ENCODE measurements at regions not wholly inside any gene's neighbourhood (a gene's known extent, or its start where the extent isn't known, plus 50 kb on each side); places are given as distances from the start of the nearest gene placed in this dataset.
A peak's percentile ranks its signal among the peaks of the same experiment; 100 is the strongest.

DNA sequence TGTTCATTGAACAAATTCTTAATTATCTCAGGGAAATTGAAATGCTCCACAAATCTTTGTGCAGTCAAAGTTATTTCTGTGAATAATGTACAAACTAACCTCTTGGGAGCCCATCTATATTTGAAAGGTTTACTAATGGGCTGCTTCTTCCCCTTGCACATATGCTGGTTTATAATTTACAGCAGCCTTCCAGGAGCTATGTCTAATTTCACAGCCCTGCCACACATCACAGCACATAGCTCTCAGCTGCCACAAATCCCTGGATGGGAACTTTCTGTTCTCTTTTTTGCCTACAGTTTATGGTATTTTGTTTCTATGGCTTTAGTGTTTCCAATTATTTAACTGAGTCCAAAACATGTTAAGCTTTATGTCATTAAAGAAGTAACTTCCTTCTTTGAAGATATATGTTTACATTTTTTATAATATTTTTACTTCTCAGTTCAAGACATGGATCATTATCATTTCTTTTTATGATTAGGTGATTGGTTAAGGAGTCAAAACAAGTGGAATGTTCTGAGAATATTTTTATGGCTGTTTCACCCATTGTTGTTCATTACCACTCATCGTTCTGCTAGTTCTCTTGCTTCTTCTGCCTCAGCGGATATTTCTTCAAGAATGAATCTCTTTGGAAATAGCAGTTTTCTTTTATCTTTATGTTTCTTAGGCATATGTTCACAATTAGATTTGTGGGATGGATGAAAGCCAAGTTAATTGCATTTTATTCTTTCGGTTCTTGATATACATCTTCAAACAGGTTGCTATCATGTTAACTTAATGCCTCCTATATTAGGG is 475.6 kb upstream of the MIS18BP1 start:
- Histone ChIP-seq H3K27me3 (ENCODE audit: insufficient read depth, low read length) (peaks cover 44% of the 10 kb centered on the region), H3K4me1 (ENCODE audit: control insufficient read depth, insufficient read depth, low read length, unreplicated experiment) (no peaks in the 10 kb centered on the region), H3K4me3 (ENCODE audit: low read depth, low read length) (no peak overlapping the region), H3K79me2 (ENCODE audit: control insufficient read depth, insufficient read depth, low read length, unreplicated experiment) (no peaks in the 10 kb centered on the region), H3K36me3 (ENCODE audit: insufficient read depth, low read length) (no peaks in the 10 kb centered on the region), H3K27ac (ENCODE audit: low read depth, low read length) (no peak overlapping the region), H2AFZ (ENCODE audit: low read length, unreplicated experiment) (no peak overlapping the region)

DNA sequence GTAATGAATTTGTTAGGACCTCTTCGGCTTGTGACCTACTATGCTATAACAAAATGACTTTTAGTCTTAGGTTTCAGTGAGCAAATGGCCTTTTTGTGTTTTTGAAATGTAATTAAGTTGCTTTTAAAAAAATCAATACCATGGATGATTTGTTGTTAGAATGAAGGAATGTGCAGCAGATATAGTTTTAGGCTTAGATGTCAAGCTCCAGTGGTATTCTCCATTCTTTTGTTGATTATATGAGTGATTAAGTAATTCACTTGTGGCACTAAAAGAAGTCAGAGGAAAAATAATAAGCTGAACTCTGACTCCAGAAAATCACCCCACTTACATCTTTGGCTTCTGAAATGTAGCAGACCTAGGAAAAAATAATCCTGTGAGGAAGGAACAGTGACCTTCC is 474.1 kb upstream of the MIS18BP1 start:
- Histone ChIP-seq H3K27me3 (ENCODE audit: insufficient read depth, low read length) (peaks cover 44% of the 10 kb centered on the region), H3K4me1 (ENCODE audit: control insufficient read depth, insufficient read depth, low read length, unreplicated experiment) (no peaks in the 10 kb centered on the region), H3K4me3 (ENCODE audit: low read depth, low read length) (no peak overlapping the region), H3K79me2 (ENCODE audit: control insufficient read depth, insufficient read depth, low read length, unreplicated experiment) (no peaks in the 10 kb centered on the region), H3K27ac (ENCODE audit: low read depth, low read length) (no peak overlapping the region), H2AFZ (ENCODE audit: low read length, unreplicated experiment) (no peak overlapping the region), H3K36me3 (ENCODE audit: insufficient read depth, low read length) (no peaks in the 10 kb centered on the region)

DNA sequence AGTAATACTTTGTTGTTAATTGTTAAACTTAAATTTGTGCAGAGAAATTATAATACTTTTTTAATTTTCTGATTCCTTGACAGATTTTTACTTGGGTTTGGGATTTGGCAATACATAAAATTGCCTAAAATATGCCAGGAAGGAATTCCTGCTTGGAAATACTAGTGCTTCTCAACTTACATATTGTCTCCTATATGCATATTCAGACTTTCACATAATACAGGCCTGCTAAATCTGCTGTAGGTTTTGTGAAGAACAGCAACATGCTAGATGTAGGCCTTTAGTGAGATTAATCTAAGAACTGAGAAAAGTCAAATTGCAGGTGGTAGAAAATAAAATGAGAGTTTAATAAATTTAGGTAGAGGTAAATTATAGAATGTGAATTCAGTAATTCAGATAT is 468.5 kb upstream of the MIS18BP1 start:
- no peak overlapping the region for H3K27ac ChIP-seq (ENCODE audit: low read depth, low read length)
- H3K27me3 ChIP-seq (ENCODE audit: insufficient read depth, low read length) = no peaks in the 10 kb centered on the region
- H3K36me3 ChIP-seq (ENCODE audit: insufficient read depth, low read length) = no peaks in the 10 kb centered on the region

DNA sequence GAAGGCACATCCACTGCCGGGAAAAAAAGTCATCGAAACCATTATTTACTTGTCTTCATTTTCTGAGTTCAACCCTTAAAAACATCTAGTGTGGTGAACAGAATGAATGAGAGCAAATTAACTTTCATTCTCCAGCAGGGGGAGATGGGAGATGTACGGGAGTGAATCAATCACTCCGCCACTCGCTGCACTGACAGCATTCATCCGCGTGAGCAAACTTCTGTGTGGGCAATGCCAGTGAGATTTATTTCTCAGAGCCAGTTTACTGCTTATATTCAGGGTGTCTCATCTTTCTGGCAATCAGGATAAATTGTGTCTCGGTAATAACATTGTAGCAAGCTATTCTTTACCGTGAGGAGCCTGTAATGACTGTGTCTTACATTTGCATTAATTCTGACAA is 463.6 kb upstream of the MIS18BP1 start:
- Histone ChIP-seq H3K4me3 (ENCODE audit: low read depth, low read length) (no peak overlapping the region), H3K27ac (ENCODE audit: low read depth, low read length) (no peak overlapping the region), H3K4me1 (ENCODE audit: control insufficient read depth, insufficient read depth, low read length, unreplicated experiment) (peaks cover 7% of the 10 kb centered on the region), H2AFZ (ENCODE audit: low read length, unreplicated experiment) (no peak overlapping the region), H3K36me3 (ENCODE audit: insufficient read depth, low read length) (no peaks in the 10 kb centered on the region), H3K27me3 (ENCODE audit: insufficient read depth, low read length) (no peaks in the 10 kb centered on the region), H3K79me2 (ENCODE audit: control insufficient read depth, insufficient read depth, low read length, unreplicated experiment) (no peaks in the 10 kb centered on the region)

More for the DNA sequence above, 468.5 kb upstream of the MIS18BP1 start:
- Histone ChIP-seq H3K4me3 (ENCODE audit: low read depth, low read length) (no peak overlapping the region), H3K4me1 (ENCODE audit: control insufficient read depth, insufficient read depth, low read length, unreplicated experiment) (no peaks in the 10 kb centered on the region), H3K79me2 (ENCODE audit: control insufficient read depth, insufficient read depth, low read length, unreplicated experiment) (no peaks in the 10 kb centered on the region), H2AFZ (ENCODE audit: low read length, unreplicated experiment) (no peak overlapping the region)

DNA sequence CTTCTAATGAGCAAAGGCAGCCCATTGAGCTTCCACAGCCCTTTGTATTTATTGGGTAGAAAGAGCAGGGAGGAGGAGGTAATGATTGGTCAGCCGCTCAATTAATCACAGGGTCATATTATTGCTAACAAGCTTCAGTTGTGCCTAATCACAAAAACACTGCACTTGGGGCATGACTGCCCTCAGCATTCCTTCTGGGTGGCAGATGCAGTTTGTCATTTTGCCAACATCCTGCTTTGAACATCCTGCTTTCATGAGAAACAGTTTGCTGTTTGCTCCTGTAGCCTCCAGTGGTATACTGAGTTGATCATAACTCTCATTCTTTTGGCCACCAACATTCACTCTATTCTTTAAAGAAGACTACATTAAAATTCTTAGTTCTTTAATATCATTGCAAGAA is 462.9 kb upstream of the MIS18BP1 start:
- Histone ChIP-seq H3K4me3 (ENCODE audit: low read depth, low read length) (no peak overlapping the region), H3K4me1 (ENCODE audit: control insufficient read depth, insufficient read depth, low read length, unreplicated experiment) (peaks cover 7% of the 10 kb centered on the region), H3K79me2 (ENCODE audit: control insufficient read depth, insufficient read depth, low read length, unreplicated experiment) (no peaks in the 10 kb centered on the region), H2AFZ (ENCODE audit: low read length, unreplicated experiment) (no peak overlapping the region), H3K27ac (ENCODE audit: low read depth, low read length) (no peak overlapping the region), H3K27me3 (ENCODE audit: insufficient read depth, low read length) (no peaks in the 10 kb centered on the region), H3K36me3 (ENCODE audit: insufficient read depth, low read length) (no peaks in the 10 kb centered on the region)

DNA sequence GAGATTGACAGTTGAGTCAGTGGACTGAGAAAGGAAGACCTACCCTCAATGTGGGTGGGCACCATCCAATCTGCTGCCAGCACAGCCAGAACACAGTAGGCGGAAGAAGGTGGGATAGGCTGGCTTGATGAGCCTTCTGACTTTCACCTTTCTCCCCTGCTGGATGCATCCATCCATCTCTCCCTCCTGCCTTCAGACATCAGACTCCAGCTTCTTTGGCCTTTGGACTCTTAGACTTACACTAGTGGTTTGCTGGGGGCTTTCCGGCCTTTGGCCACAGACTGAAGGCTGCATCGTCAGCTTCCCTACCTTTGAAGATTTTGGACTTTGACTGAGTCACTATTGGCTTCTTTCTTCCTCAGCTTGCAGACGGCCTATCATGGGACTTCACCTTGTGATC is 456.5 kb upstream of the MIS18BP1 start:
- Histone ChIP-seq H3K36me3 (ENCODE audit: insufficient read depth, low read length) (no peaks in the 10 kb centered on the region), H3K4me1 (ENCODE audit: control insufficient read depth, insufficient read depth, low read length, unreplicated experiment) (no peaks in the 10 kb centered on the region)

DNA sequence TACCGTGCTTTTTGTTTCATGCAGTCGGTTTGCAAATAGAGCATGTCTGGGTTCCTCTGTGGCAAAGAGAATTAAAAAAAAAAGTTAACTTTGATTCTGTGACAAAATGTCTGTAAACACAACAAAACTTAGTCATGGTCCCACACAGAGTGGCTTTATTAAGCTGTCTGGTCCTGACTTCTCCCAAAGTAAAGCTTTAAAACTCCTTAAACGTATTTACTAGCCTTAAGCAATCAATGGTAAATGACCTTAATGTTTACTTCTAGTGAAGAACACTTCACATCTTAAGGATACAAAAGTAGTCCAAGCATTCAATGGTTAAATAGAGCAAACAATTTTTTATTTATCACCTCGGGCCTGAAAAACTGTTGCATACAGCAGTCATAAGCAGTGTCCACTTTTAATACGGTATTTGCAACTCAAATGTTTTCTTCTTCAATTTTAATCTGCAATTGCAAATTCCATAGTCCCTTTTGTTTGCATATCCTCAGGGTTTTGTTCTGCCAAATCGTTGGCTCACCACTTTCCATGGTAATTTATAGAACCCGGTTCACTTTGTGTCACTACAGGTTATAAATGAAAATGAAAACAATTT is 453.0 kb upstream of the MIS18BP1 start:
- Histone ChIP-seq H3K27ac (ENCODE audit: low read depth, low read length) (no peak overlapping the region), H2AFZ (ENCODE audit: low read length, unreplicated experiment) (peak overlapping the region; percentile 36), H3K79me2 (ENCODE audit: control insufficient read depth, insufficient read depth, low read length, unreplicated experiment) (no peaks in the 10 kb centered on the region), H3K4me3 (ENCODE audit: low read depth, low read length) (no peak overlapping the region), H3K27me3 (ENCODE audit: insufficient read depth, low read length) (no peaks in the 10 kb centered on the region), H3K36me3 (ENCODE audit: insufficient read depth, low read length) (no peaks in the 10 kb centered on the region), H3K4me1 (ENCODE audit: control insufficient read depth, insufficient read depth, low read length, unreplicated experiment) (no peaks in the 10 kb centered on the region)

More for the DNA sequence above, 456.5 kb upstream of the MIS18BP1 start:
- Histone ChIP-seq H3K4me3 (ENCODE audit: low read depth, low read length) (no peak overlapping the region), H2AFZ (ENCODE audit: low read length, unreplicated experiment) (no peak overlapping the region), H3K79me2 (ENCODE audit: control insufficient read depth, insufficient read depth, low read length, unreplicated experiment) (no peaks in the 10 kb centered on the region), H3K27ac (ENCODE audit: low read depth, low read length) (no peak overlapping the region), H3K27me3 (ENCODE audit: insufficient read depth, low read length) (no peaks in the 10 kb centered on the region)

DNA sequence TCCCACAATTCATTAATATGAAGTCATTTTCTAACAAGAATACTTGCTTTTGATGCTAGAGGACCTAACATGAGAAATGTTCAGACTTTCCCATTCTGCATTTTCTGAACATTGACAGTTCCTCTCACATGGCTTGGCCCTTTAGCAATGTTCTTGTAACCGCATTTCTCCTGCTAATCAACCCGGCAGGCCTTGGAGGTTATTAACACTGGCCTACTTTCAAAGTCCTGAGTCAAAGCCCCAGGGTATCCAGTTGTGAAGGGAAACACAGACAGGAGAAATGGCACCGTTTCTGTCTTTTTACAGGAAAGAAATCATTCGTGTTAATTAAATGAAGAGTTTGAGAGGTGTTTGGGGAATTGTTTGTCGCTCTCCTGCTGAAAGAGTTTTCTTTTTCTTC is 446.5 kb upstream of the MIS18BP1 start:
- no peak overlapping the region for H3K27ac ChIP-seq (ENCODE audit: low read depth, low read length)
- H3K79me2 ChIP-seq (ENCODE audit: control insufficient read depth, insufficient read depth, low read length, unreplicated experiment) = no peaks in the 10 kb centered on the region
- no peaks in the 10 kb centered on the region for H3K36me3 ChIP-seq (ENCODE audit: insufficient read depth, low read length)
- peaks cover 11% of the 10 kb centered on the region for H3K4me1 ChIP-seq (ENCODE audit: control insufficient read depth, insufficient read depth, low read length, unreplicated experiment)
- H3K27me3 ChIP-seq (ENCODE audit: insufficient read depth, low read length) = no peaks in the 10 kb centered on the region
- peak overlapping the region; percentile 40; the same call in 1 of the 2 replicates for H3K4me3 ChIP-seq (ENCODE audit: low read depth, low read length)
- peak overlapping the region; percentile 99 for H2AFZ ChIP-seq (ENCODE audit: low read length, unreplicated experiment)

DNA sequence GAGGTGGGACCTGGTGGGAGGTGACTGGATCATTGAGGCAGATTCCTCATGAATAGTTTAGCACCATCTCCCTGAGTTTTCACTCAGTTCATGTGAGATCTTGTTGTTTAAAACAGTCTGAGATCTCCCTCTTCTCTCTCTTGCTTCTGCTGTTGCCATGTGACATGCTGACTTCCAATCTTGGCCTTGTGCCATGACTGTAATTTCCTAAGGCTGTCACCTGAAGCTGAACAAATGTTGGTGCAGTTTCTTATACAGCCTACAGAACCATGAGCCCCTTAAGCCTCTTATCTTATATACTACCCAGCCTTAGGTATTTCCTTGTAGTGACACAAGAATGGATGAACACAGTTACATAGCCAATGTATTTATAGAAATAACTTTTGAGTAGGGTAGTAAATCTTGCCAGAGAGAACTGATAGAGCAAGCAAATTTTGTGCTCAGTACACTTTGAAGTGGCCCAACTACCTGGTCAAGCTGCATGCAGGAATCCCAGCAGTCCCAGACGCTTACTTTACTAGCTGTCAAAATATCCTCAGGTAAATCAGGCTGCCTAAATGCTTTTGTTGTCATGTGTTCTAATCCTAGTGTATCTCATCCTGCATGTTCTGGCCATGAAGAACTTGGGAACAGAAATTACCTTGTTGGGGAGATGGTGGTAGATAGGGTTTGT is 445.6 kb upstream of the MIS18BP1 start:
- Histone ChIP-seq H3K27me3 (ENCODE audit: insufficient read depth, low read length) (no peaks in the 10 kb centered on the region), H3K27ac (ENCODE audit: low read depth, low read length) (no peak overlapping the region), H3K4me3 (ENCODE audit: low read depth, low read length) (peak overlapping the region; percentile 40; the same call in 1 of the 2 replicates)

DNA sequence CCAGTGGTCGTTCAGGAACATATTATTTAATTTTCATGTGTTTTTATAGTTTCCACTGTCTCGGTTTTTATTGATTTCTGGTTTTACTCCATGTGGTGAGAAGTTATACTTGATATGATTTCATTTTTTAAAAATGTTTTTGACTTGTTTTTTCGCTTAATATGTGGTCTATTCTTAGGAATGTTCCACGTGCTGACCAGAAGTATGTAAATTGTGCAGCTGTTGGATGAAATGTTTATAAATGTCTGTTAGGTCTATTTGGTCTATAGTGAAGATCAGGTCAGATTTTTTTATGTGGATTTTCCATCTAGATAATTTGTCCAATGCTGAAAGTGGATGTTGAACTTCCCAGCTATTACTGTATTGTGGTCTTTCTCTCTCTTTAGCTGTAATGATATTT is 433.8 kb upstream of the MIS18BP1 start:
- Histone ChIP-seq H2AFZ (ENCODE audit: low read length, unreplicated experiment) (no peak overlapping the region), H3K27me3 (ENCODE audit: insufficient read depth, low read length) (no peaks in the 10 kb centered on the region), H3K27ac (ENCODE audit: low read depth, low read length) (no peak overlapping the region), H3K79me2 (ENCODE audit: control insufficient read depth, insufficient read depth, low read length, unreplicated experiment) (no peaks in the 10 kb centered on the region), H3K4me1 (ENCODE audit: control insufficient read depth, insufficient read depth, low read length, unreplicated experiment) (peaks cover 8% of the 10 kb centered on the region), H3K36me3 (ENCODE audit: insufficient read depth, low read length) (no peaks in the 10 kb centered on the region), H3K4me3 (ENCODE audit: low read depth, low read length) (no peak overlapping the region)

More for the DNA sequence above, 445.6 kb upstream of the MIS18BP1 start:
- H3K36me3 ChIP-seq (ENCODE audit: insufficient read depth, low read length) = no peaks in the 10 kb centered on the region
- peaks cover 11% of the 10 kb centered on the region for H3K4me1 ChIP-seq (ENCODE audit: control insufficient read depth, insufficient read depth, low read length, unreplicated experiment)
- H2AFZ ChIP-seq (ENCODE audit: low read length, unreplicated experiment) = peak overlapping the region; percentile 99
- no peaks in the 10 kb centered on the region for H3K79me2 ChIP-seq (ENCODE audit: control insufficient read depth, insufficient read depth, low read length, unreplicated experiment)

Measured in ACC112 (cell line).